Activated CD4-positive, alpha-beta T cell treated with anti-CD3 and anti-CD28 coated beads, Interleukin-2, amount 50 U/mL, for 4 hours (primary cell): ENCODE measurements at regions not wholly inside any gene's neighbourhood (a gene's known extent, or its start where the extent isn't known, plus 50 kb on each side); places are given as distances from the start of the nearest gene placed in this dataset.

ENCODE experiments used
- DNase-seq, 2 experiments: peaks; one replicate each; pipeline ENCODE4 v3.0.0-alpha.2; 2020

DNA sequence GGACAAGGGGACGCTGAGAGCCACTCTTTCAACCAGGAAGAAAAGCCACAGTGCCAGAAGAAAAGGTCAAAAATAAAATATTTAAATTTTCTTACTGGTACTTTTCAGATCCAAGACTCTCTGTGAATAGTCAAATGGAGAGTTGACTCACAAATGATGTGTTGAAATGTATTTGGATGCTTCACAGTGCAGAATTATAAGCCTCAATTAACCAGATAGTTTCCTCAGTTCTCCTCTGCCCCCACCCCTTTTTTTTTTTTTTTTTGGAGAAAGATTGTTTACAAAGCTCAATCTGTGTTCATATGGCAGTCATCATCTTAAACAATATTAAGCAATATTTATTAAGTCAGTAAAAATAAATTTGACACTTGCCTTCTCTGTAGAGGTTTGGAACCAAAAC is 470.8 kb downstream of the FGF9 start:
- DNase-seq: no peak

DNA sequence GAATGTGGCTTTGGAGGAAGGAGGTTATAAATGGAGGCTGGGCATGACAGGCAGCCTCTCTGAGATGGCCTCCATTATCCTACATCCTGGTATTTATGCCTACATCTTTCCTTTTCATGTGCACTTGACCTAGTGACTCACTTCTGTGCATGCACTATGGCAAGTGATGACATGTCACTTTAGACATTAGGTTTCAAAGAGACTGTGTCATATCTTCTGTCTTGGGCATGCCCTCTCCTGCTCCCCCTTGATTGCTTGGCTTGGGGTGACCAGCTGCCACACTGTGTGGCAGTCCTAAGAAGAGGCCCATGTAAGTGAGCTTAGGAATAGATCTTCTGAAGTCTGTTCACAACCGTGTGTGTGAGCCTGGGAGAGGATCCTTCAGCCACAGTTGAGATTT is 472.8 kb downstream of the FGF9 start:
- no peak for DNase-seq

DNA sequence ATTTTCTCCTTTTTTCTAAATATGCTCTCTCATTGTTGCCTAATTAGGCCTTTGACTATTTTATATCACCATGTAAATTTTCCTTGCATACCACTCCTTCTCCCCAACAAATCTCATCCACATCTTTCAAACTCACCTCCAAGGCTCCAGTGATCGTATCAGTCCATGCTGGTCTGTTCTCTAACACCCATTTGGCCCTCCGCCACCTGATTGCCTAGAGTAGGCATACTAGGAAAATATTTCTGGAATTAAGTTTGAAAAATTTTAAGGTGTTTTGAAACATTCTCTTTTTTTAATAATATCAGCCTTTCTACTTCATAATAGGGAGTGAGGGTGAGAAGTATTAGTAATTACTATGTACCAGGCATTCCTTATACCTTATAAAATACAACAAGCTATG is 473.9 kb downstream of the FGF9 start:
- DNase-seq: no peak

DNA sequence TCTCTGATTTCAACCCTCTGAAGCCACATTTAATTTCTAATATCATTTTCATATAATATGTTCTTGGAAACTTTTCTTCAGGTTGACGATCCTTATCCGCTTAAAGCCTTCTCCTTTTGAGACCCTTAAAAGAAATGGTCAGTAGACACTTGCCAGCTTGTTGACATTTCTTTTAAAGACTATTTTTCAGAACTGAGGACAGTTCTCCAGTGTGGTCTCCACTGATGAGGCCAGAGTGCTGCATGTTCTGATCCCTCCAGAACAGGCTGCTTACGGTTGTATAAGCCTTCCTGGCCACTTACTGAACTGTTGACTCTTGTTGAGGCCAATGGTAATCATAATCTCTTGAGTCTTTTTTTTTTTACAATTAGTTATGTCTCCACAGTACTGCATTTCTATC is 477.3 kb downstream of the FGF9 start:
- DNase-seq: no peak

DNA sequence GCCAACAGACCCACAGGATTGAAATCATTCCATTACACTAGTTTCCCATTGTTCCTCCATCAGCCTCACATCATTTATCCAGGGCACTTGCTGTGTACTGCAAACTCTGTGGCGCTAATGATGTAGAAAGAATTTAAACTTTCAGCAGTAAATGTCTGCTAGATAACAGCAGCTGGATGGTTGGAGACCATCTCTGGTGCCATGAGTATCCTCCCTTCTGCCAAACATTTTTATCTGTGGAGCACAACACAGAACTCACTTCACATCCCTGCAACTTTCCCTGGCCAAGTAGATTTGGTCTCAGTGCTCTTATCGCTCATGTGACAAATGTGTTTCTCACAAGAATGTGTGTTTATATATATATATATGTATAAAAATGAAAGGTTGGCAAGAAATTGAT is 481.9 kb downstream of the FGF9 start:
- no peak for DNase-seq

DNA sequence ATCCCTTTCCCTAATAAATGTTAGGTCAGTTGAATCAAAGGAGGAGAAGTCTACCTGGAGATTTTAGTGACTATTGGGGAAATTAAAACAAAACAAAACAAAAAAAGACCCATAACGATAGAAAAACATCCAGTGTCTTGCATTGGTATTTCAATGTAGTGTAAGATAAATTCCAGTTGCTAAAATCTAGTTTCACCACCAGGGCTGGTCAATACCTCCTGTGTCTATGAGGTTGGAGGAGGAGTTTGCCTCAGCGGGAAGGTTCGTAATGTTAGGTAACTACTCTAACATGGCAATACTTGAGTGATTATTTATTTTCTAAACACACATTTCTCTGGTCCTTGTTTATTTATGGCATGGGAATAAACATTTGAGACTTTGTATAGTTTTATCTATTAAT is 483.2 kb downstream of the FGF9 start:
- DNase-seq: no peak

DNA sequence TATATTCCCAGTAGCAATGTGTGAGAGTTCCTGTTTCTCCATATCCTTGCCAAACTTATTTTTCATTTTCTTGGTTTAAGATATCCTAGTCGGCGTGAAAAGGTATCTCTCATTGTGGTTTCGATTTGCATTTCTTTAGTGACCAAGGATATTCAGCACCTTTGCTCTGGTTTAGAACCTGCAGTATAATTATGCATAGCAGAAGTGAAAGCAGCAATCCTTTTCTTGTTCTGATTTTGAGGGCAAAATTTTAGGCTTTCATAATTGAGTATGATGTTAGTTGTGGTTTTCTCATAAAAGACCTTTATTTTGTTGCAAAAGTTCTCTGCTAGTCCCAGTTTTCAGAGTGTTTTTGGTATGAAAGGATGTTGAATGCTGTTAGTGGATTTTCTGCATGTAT is 491.0 kb downstream of the FGF9 start:
- DNase-seq: no peak

DNA sequence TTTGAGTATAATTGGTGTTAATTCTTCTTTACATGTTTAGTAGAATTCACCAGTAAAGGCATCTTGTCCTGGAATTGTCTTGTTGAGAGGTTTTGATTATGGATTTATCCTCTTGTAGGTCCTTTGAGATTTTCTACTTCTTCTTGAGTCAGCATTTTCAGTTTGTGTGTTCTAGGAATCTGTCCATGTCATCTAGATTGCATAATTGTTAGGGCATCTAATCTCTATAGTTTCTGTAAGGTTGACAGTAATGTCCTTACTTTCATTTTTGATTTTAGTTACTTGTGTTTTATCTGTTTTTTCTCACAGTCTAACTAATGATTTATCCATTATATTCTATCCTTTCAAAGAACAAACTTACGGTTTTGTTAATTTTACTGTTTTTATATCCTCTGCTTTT is 492.0 kb downstream of the FGF9 start:
- no peak for DNase-seq

DNA sequence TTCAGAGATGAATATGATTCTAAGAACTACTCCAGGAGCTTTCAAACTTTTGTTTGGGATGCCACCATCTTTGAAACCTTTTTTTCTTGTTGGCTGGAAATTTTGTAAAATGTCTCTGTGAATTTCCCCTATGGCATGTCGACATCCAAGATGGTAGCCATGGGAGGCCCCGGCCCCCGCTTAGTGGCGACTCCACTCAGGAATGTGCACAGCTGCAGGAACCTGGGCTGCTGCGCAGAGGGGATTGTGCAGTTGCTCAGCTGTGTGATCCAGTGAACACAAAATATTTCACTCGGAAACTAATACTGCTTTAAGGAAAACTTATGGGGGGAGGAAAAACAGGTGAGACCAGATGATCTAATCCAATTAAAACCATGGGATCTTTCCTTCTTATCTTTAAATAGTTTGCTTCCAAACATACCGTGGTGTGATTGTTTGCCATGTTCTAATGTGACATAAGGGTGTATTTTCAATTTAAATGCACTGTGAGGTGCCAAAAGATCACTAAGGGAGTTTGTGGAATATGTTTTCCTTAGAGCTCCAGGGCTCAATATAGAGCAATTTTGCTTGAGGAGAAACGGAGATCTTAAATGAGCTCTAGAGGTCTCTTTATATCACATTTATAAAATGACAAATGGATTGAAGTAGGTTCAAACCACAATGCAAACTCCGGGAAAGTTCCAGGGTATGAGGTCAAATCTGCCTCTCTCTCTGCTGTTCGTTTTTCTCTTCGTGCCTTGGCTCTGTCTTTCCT is 497.7 kb downstream of the FGF9 start:
- no peak for DNase-seq

DNA sequence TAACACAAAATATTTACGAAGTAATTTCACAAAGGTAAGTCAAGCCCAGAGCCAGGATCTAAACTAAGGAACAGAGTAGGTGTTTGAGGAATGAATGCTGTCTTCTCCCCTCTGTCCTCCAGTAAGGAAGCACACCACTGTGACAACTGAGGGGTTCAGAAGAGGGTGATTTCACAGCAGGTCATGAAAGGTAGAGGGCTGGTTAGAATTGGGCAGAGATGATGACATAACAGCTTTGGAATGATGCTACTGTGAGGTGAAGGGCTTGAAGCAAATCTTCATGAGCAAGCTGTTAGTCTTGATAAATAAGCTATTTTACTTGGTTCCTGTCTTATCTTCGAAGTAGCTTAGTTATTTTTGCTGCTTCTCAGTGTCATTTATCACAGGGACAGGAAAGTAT is 498.6 kb downstream of the FGF9 start:
- DNase-seq: no peak

DNA sequence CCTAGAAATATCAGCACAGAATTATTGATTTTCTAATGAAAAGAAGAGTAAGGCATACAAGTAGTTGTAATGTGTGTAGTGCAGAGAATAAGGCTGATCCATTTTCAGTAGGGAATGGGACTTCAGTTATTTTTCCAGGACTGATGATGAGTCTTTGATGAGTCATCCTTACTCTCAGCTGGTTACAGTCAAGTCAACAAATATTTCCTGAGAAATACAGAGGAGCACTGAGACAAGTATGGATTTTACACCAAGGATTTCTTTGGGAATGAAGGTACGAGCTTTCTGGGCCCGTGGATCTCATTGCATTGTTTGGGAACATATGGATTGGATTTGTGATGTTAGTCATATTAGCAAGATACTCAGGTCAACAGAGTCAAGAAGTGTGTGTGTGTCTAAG is 502.7 kb downstream of the FGF9 start:
- DNase-seq: no peak

DNA sequence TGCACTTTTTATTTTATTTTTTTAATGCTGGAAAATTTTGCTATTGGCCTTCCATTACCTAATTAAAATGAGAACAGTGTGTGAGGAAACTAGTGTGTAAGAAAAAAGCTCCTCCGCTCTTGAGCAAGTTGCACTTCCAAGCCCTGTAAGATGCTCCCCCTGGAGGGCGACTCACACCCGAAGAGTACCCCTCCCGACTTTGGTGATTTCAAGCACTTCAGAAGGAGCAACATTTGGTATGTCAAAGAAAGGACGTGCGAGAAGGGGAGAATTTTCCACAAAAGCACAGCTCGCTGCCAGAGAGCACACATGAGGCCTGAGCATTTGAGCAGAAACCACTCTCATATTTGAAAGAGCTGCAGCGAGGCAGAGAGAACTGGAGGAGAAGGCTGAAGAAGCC is 504.4 kb downstream of the FGF9 start:
- DNase-seq: no peak

DNA sequence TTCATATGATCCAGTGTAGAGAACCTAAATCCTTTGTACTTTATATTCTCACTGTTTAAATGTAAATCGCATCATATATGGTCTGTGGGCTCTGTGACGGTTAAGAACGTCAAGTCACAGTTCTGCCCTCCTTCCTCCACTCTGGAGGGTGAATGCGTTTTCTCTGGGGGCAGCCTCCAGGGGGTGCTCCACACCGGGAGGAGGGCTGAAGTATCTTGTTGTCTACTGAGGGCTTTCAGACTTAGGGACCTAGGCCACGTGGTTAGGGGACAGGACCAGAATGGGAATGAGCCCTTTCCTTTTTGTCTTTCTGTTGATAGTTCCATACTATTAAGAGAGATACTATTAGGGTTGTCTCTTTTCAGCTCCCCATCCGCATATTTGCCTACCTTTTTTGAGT is 504.9 kb downstream of the FGF9 start:
- no peak for DNase-seq

DNA sequence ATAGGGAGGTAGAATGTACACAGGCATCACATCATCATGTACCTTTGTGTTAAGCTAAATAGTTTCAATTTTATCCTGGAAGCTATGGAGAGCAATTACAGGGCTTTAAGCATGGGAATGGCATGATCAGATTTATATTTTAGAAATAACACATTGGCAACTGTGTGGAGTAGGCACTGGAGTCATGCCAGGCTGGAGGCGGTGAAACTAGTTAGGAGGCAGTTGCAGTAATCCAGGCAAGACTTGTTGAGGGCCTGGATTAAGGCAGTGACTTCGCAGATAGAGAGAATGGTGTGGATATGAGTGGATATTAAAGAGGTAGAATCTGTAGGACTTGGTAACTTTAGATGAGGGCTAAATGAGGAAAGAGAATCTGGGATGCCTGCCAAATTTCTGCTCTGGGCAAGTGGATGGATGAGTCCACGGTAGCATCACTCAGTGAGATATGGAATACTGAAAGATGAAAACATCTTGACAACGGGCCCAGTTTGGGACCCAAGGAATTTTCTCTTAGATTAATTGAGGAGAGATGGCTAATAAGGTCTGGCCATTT is 506.2 kb downstream of the FGF9 start:
- no peak for DNase-seq

DNA sequence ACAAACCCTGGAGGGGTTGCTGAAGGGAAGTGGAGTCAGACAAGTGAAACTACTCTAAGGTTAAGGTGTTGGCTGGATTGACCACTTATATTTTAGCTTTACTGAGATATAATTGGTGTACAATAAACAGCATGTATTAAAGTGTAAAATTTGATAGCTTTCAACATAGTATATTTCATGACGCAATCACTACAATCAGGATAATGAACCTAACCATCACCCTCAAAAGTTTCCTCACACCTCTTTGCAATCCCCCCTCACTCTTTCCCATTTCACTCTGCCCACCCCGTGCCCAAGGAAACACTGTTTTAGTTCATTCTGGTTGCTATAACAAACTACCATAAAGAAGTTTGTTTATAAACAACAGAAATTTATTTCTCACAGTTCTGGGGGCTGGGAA is 508.0 kb downstream of the FGF9 start:
- DNase-seq: no peak

DNA sequence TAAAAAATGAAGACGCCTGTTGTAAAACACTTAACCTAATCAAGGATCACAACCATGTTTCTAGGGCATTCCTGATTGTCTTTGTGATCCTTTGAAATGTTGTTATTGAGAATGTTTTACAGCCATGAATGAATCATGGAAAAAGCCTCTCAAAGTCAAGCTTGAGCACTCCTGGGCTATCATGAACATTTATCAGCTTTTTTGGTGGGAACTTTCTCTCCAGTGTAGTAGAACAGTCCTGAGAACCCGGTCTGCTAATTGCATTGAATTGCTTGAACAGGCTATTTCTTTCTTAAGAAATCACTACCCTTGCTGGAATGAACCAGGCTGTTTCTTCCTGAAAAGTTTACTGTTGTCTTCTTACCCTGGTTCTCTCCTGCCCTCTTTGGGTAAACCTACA is 516.5 kb downstream of the FGF9 start:
- no peak for DNase-seq

DNA sequence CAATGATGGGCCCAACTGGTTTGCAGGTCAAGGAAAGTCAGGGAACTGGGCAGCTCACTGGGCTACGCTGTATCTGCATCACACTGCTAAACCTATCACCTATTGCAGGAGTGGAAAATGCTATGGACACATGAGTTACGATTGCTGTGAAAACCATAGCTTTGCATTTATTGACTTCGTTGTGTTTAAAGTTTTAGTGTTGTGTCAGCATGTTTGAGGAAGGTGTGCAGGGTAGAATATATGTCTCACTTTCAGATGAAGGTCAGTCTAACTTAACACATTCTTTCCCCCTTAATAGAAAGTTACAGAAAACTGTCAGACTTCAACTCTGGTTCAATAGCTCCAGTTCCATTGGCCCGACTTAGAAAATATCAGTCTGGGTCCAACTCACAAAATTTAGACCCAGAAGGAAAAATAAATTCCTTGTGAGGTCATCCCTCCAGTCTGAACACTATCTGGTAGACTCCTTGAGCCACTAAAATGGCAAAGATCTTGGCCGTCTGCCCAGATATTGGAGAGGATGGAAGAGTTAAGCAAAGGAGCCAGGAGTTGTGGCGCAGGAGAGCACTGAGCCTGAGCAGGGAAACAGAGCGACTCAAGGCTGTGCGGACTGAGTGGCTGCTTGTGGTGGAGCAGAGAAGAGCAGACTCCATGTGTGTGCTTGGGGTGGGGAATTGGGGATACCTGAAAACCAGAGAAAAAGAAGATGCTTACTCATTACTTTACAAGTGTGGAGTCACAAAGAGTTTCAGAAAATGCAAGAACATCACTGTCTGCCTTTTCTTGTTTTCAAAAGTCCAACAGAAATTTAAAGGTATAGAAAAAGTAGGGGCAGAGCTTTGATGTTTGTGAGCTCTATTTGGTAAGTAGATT is 518.5 kb downstream of the FGF9 start:
- DNase-seq: no peak

DNA sequence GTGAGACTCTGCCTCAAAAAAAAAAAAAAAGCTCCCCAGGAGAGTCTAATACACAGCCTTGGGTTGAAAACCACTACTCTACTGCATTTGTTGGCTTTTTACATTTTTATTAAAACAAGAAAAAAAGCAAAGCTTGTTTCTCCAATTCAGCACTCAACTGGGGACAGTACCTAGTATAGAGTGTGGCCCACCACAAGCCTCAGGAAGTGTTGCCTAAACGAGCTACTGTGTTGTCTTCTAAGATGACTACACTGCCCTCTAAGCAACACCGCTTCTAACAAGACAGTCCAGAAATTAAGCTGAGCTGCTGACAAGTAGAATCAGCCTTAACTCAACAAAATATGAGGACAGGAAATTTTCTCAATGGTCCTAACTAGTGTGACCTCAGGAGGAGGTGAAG is 522.2 kb downstream of the FGF9 start:
- no peak for DNase-seq

DNA sequence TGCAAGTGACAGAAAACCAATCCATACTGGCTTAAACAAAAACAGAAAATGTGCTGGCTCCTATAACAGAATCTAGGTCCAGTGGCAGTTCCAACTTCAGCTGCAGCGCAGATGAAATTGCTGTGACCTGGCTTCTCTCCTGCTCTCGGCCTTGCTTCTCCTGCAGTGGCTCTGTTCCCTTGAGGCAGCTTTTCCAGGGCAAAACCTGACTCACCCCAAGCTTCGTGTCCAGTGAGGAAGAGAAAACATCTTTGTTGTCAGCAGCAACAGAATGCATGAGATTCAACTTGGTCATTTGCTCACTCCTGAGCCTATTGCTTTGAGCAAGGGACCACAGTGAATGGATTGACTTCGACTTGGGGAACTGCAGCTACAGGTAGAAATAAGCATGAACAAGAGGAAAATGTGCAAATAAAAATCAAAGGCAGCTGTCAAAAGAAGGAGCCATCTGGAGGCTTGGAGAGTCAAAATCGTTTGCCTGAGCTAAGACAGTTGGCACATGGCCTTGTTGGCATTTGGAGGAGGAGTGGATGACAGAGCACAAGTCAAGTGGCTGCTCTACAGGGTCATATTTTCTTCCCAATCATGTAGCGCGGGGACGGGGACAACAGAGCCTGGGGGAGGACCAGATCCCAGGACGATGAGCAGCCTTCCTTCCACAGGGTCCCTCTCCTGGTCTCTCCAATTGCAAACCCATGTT is 523.4 kb downstream of the FGF9 start:
- no peak for DNase-seq

DNA sequence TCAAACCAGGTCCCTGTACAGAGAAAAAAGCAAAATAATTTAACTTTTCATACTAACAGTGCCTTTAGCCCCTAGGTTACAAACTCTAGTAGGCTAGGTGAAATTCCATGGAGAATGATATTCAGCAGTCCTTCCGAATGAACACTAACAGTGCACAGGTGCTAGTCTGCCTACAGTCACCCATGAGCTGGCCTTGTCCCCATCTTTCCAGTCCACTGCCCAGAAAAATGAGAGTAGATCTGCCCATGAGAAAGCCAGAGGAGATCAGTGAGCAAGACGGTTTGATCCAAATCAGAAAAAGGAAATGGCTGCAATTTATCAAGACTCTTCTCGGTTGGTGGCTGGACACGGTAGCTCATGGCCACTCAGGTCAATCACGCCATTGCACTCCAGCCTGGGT is 524.9 kb downstream of the FGF9 start:
- DNase-seq: no peak

DNA sequence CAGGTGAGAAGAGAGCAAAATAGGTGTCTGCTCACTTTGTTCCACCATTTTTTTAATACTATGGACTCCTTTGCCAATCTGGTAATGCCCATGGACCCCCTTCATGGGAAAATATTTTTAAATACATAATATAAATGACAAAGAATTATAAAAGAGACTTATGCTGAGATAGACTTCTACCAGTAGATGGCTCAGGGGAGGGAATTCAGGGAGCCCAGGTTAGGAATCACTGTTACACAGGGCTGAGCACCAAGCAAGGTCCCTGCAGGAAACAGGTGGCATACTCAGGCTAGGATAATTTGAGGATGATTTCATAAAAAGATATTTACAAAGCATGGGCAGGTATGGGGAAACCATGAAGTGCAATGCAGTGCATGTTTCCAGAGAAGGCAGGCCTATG is 525.9 kb downstream of the FGF9 start:
- DNase-seq: no peak

DNA sequence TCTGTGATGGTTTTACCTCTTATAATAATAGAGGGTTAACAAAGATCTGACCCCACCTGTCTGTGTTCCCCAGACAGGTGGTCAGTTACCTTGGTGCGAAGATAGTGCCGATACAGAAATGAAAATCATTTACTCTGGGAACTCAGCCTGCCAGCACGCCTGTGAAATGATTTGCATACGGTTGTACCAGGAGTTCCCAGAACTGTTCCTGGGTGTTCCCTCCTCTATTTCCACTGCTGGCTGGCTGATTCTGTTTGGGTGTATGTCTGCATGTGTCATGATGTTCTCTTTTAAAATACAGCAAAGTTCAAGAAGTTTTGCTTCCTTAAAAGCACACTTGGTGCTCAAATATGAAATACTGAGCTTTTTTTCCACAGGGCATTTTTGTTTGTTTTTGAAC is 527.1 kb downstream of the FGF9 start:
- DNase-seq: no peak

DNA sequence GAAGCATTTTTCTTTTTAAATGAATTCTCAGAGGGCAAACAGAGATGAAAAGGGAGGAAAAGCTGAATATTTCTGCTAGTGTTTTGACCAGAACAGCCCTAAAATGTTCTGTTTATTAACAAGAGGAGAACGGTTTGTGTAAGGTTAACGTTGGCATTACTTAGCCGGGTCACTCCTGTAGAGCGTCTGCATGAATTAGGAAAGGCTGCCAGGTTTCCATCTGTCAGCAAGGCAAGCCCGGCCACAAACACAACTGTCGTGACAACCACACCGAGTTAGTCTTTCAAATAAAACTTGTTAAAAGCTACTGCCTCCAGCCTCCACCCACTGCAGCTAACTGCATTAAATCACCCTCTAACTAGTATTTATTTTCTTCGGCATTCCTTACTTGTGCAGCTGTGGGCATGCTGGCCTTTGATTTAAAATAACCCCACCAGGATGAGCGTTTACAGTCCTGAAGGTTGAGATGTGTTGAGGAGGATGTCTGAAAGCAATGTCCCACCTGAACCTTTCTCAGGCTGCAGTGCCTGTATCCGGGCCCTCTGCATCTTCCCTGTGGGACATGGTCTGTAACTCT is 527.9 kb downstream of the FGF9 start:
- DNase-seq: no peak
